ENCODE measurements at regions not wholly inside any gene's neighbourhood (a gene's known extent, or its start where the extent isn't known, plus 50 kb on each side); places are given as distances from the start of the nearest gene placed in this dataset.

GRCh38 chr4:71214578-71214977, 124.2 kb upstream of the SLC4A4 start:
- TF ChIP-seq, protein P1, sequence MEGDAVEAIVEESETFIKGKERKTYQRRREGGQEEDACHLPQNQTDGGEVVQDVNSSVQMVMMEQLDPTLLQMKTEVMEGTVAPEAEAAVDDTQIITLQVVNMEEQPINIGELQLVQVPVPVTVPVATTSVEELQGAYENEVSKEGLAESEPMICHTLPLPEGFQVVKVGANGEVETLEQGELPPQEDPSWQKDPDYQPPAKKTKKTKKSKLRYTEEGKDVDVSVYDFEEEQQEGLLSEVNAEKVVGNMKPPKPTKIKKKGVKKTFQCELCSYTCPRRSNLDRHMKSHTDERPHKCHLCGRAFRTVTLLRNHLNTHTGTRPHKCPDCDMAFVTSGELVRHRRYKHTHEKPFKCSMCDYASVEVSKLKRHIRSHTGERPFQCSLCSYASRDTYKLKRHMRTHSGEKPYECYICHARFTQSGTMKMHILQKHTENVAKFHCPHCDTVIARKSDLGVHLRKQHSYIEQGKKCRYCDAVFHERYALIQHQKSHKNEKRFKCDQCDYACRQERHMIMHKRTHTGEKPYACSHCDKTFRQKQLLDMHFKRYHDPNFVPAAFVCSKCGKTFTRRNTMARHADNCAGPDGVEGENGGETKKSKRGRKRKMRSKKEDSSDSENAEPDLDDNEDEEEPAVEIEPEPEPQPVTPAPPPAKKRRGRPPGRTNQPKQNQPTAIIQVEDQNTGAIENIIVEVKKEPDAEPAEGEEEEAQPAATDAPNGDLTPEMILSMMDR (IDR thresholded peaks at IDR 0.05) = no peak
- TF ChIP-seq POLR2A (IDR thresholded peaks at IDR 0.05) = no peak
